Neural progenitor cell (in vitro differentiated cells): ENCODE measurements at regions not wholly inside any gene's neighbourhood (a gene's known extent, or its start where the extent isn't known, plus 50 kb on each side); places are given as distances from the start of the nearest gene placed in this dataset.

Experiments used
- EZH2 ChIP-seq: fragments of 200-600 bp; sonication (generic); IDR thresholded peaks from 2 replicates; pipeline ENCODE4 v1.6.1; 2017; ENCODE audit warnings: antibody characterized with exemption, mild to moderate bottlenecking, moderate library complexity
- TF ChIP-seq, protein P1 (sequence below): fragments of 200-600 bp; sonication (generic); IDR thresholded peaks from 2 replicates; pipeline ENCODE4 v1.5.1; 2017; ENCODE audit warnings: antibody characterized with exemption, mild to moderate bottlenecking

DNA sequence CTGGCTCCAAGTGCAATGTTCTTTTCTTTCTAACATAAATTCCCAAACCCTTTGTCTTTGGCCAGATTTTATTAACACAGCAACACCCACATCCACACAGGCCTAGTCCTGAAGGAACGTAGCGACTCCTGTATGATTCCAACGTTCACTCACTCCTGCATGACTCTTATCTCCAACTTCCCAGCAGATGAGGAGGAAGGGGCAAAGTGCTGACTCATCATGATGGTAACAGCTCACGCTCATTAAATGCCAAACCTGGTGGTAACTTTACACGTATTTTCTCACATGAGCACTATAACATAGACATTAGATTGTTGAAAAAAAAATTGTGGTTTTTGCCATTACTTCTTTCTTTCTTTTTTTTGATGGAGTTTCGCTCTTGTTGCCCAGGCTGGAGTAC, 1349.5 kb downstream of the EFNA5 start:
- TF ChIP-seq, protein P1, sequence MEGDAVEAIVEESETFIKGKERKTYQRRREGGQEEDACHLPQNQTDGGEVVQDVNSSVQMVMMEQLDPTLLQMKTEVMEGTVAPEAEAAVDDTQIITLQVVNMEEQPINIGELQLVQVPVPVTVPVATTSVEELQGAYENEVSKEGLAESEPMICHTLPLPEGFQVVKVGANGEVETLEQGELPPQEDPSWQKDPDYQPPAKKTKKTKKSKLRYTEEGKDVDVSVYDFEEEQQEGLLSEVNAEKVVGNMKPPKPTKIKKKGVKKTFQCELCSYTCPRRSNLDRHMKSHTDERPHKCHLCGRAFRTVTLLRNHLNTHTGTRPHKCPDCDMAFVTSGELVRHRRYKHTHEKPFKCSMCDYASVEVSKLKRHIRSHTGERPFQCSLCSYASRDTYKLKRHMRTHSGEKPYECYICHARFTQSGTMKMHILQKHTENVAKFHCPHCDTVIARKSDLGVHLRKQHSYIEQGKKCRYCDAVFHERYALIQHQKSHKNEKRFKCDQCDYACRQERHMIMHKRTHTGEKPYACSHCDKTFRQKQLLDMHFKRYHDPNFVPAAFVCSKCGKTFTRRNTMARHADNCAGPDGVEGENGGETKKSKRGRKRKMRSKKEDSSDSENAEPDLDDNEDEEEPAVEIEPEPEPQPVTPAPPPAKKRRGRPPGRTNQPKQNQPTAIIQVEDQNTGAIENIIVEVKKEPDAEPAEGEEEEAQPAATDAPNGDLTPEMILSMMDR: no peak
- TF ChIP-seq EZH2: no peak
